Skeletal muscle tissue (tissue), 3 donors: ENCODE measurements at regions not wholly inside any gene's neighbourhood (a gene's known extent, or its start where the extent isn't known, plus 50 kb on each side); places are given as distances from the start of the nearest gene placed in this dataset.

Experiments used
- H3K27ac ChIP-seq: one replicate; pipeline ENCODE4 v1.7.0; 2013; ENCODE audit warnings: mild to moderate bottlenecking, low read depth, low read length, inconsistent platforms
- H3K27me3 ChIP-seq, 3 donors: one replicate each; pipeline ENCODE4 v1.7.0; 2013; ENCODE audit warnings: low read length in 3 of 3; ENCODE audit not compliant: control insufficient read depth in 3 of 3, insufficient read depth in 3 of 3
- H3K36me3 ChIP-seq, 3 donors: one replicate each; pipeline ENCODE4 v1.7.0; 2013; ENCODE audit warnings: low read length in 3 of 3; ENCODE audit not compliant: control insufficient read depth in 3 of 3, insufficient read depth in 3 of 3
- H3K4me1 ChIP-seq, 3 donors: one replicate each; pipeline ENCODE4 v1.7.0; 2013; ENCODE audit warnings: low read length in 3 of 3, mild to moderate bottlenecking in 3 of 3; ENCODE audit not compliant: control insufficient read depth in 3 of 3, insufficient read depth in 3 of 3
- H3K4me3 ChIP-seq, 3 donors: one replicate each; pipeline ENCODE4 v1.7.0; 2013; ENCODE audit warnings: low read length in 3 of 3
- H3K9ac ChIP-seq, 3 donors: one replicate each; pipeline ENCODE4 v1.7.0; 2013; ENCODE audit warnings: low read length in 3 of 3, mild to moderate bottlenecking in 3 of 3, moderate library complexity in 2 of 3, low read depth in 1 of 3
- H3K9me3 ChIP-seq, 3 donors: one replicate each; pipeline ENCODE4 v1.7.0; 2013; ENCODE audit warnings: low read length in 3 of 3; ENCODE audit not compliant: control insufficient read depth in 3 of 3
- donor health status: Osteomylitis.

- Histone ChIP-seq H3K36me3 (no peaks in the 10 kb centered on the region), H3K27me3 (no peaks in the 10 kb centered on the region), H3K9ac (no peak overlapping the region), H3K4me3 (no peak overlapping the region), H3K27ac (no peak overlapping the region), H3K4me1 (no peaks in the 10 kb centered on the region), H3K9me3 (no peaks in the 10 kb centered on the region)
Measured at GRCh38 chr2:19559596-19560240, 201.3 kb upstream of the OSR1 start.

GRCh38 chr2:19556648-19557047 is 198.2 kb upstream of the OSR1 start:
- Histone ChIP-seq H3K36me3 (no peaks in the 10 kb centered on the region), H3K4me3 (no peak overlapping the region), H3K9ac (no peak overlapping the region), H3K27ac (no peak overlapping the region), H3K9me3 (no peaks in the 10 kb centered on the region), H3K4me1 (no peaks in the 10 kb centered on the region), H3K27me3 (no peaks in the 10 kb centered on the region)

DNA sequence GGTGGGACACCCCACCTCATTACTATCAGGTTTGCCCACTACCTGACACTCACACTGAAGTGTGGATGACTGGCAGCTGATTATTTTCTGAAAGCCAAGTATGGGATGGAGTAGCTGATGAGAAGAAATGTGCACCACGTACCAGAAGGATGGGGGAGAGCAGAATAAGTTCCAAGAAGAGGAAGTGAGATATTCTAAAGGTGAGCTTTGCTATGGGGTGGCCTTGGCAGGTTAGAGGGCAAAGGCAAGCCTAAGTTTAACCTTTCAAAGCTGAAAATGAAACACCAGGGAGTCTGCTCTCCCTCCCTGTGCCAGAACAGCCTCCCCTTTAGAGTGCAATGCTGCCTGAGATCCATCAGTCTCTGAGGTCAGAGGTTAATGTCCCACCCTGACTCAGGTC is 196.1 kb upstream of the OSR1 start:
- no peaks in the 10 kb centered on the region for H3K9me3 ChIP-seq
- H3K36me3 ChIP-seq = no peaks in the 10 kb centered on the region
- no peak overlapping the region for H3K27ac ChIP-seq
- H3K9ac ChIP-seq = no peak overlapping the region
- no peaks in the 10 kb centered on the region for H3K27me3 ChIP-seq
- H3K4me1 ChIP-seq = no peaks in the 10 kb centered on the region
- H3K4me3 ChIP-seq = no peak overlapping the region

GRCh38 chr2:19552270-19552669 is 193.8 kb upstream of the OSR1 start:
- Histone ChIP-seq H3K9ac (no peak overlapping the region), H3K27ac (no peak overlapping the region)

DNA sequence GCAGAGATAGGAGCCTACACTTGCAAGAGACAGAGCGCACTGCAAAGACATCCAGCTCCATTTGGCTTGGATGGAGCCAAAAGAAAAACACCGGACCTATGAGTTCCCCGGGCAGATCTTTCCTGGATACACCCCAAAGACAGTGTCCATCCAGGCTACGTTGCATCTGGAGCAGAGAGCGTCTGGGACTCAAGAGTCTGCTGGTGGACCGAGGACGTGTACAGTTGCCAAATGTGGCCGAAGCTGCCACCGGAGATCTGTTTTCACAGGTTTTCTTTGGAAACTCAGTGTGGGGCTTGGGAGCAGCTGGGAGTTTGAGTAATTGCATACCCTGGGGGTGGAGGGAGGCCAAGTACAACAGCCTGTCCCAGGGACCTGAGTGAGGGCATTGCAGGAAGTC is 192.3 kb upstream of the OSR1 start:
- H3K9ac ChIP-seq = no peak overlapping the region
- no peaks in the 10 kb centered on the region for H3K27me3 ChIP-seq
- no peak overlapping the region for H3K27ac ChIP-seq
- no peaks in the 10 kb centered on the region for H3K4me1 ChIP-seq
- no peaks in the 10 kb centered on the region for H3K36me3 ChIP-seq
- H3K4me3 ChIP-seq = no peak overlapping the region
- H3K9me3 ChIP-seq = no peaks in the 10 kb centered on the region

More at GRCh38 chr2:19552270-19552669, 193.8 kb upstream of the OSR1 start:
- H3K4me1 ChIP-seq = no peaks in the 10 kb centered on the region
- H3K9me3 ChIP-seq = no peaks in the 10 kb centered on the region
- no peak overlapping the region for H3K4me3 ChIP-seq
- H3K27me3 ChIP-seq = no peaks in the 10 kb centered on the region
- no peaks in the 10 kb centered on the region for H3K36me3 ChIP-seq

GRCh38 chr2:19549821-19550220 is 191.4 kb upstream of the OSR1 start:
- no peak overlapping the region for H3K9ac ChIP-seq
- no peaks in the 10 kb centered on the region for H3K4me1 ChIP-seq
- no peaks in the 10 kb centered on the region for H3K36me3 ChIP-seq
- no peak overlapping the region for H3K4me3 ChIP-seq
- no peaks in the 10 kb centered on the region for H3K9me3 ChIP-seq
- no peak overlapping the region for H3K27ac ChIP-seq
- no peaks in the 10 kb centered on the region for H3K27me3 ChIP-seq

GRCh38 chr2:19548116-19548515 is 189.7 kb upstream of the OSR1 start:
- H3K9ac ChIP-seq = no peak overlapping the region
- H3K9me3 ChIP-seq = no peaks in the 10 kb centered on the region
- no peaks in the 10 kb centered on the region for H3K36me3 ChIP-seq
- no peaks in the 10 kb centered on the region for H3K27me3 ChIP-seq
- H3K27ac ChIP-seq = no peak overlapping the region
- H3K4me1 ChIP-seq = peaks cover 0 to 3% (median 0%) of the 10 kb centered on the region in 3 donors
- no peak overlapping the region for H3K4me3 ChIP-seq

- H3K27ac ChIP-seq = no peak overlapping the region
- H3K36me3 ChIP-seq = no peaks in the 10 kb centered on the region
- H3K4me1 ChIP-seq = peaks cover 0 to 4% (median 0%) of the 10 kb centered on the region in 3 donors
- no peaks in the 10 kb centered on the region for H3K9me3 ChIP-seq
- no peaks in the 10 kb centered on the region for H3K27me3 ChIP-seq
- no peak overlapping the region for H3K9ac ChIP-seq
- no peak overlapping the region for H3K4me3 ChIP-seq
Measured at GRCh38 chr2:19547321-19547720, 188.9 kb upstream of the OSR1 start.

- Histone ChIP-seq H3K36me3 (no peaks in the 10 kb centered on the region), H3K9me3 (no peaks in the 10 kb centered on the region), H3K4me1 (peaks cover 0 to 4% (median 0%) of the 10 kb centered on the region in 3 donors), H3K4me3 (no peak overlapping the region), H3K9ac (no peak overlapping the region), H3K27ac (no peak overlapping the region), H3K27me3 (no peaks in the 10 kb centered on the region)
Measured at GRCh38 chr2:19545507-19545906, 187.1 kb upstream of the OSR1 start.

DNA sequence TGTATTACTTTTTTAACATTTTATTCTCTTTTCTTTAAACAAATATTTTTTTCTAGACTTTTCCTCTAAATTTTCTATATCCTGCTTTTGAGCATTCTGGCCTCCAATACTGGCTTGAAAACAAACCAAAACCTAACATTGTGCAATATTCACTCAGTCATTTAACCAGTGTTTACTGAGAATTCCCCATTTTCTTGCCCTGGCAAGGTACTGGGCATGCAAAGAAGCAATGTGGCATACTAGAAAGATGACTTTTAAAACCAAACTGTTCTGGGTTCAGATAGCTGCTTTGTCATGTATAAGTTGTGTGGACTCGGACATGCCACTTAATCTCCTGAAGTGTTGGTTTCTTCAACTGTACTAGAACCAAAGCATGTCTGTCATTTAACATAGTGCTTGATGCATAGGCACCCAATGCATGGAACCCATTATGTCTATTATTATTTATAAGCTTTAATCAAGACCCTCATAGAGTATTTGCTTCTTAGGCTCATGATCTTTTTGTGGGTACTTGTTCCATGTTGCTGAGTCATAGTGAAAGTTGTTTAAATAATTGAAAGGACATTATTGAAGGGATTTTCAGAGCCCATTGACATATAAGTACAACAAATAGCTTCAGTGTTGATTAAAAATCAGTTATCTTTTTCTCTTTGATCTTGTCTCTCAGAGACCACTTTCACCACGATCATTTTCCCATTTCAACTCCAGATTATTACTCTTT is 185.4 kb upstream of the OSR1 start:
- Histone ChIP-seq H3K27me3 (no peaks in the 10 kb centered on the region), H3K9ac (no peak overlapping the region), H3K9me3 (no peaks in the 10 kb centered on the region), H3K4me3 (no peak overlapping the region), H3K4me1 (peaks cover 0 to 4% (median 0%) of the 10 kb centered on the region in 3 donors), H3K27ac (no peak overlapping the region), H3K36me3 (no peaks in the 10 kb centered on the region)
